GM12873 (cell line): ENCODE measurements at regions not wholly inside any gene's neighbourhood (a gene's known extent, or its start where the extent isn't known, plus 50 kb on each side); places are given as distances from the start of the nearest gene placed in this dataset.

Source experiments
- TF ChIP-seq, protein P1 (sequence below): IDR thresholded peaks from 2 replicates; pipeline ENCODE4 v1.5.1; 2012; ENCODE audit warnings: low read depth, mild to moderate bottlenecking, moderate library complexity, low read length, control low read depth; ENCODE audit not compliant: insufficient read depth; ENCODE audit errors: missing control alignments

DNA sequence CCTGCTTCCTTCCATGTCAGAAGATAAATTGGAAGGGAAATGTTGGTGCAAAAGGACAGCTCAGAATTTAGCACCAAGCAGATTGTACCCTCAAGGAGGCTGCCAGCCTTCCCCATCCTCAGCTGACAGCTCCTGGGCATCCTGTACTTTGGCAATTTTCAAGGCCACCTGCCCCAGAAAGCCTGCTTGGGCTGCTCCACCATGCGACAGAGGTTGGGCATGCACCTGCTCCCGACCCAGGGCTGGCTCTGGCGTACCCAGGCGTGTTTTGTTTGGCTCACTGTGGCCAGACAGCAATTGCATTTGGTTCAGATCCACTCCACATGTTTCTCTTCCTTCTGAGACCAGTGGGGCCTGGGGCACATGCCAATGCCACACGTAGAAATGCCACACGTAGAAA lies 547.8 kb downstream of the NPHP4 start:
- TF ChIP-seq, protein P1, sequence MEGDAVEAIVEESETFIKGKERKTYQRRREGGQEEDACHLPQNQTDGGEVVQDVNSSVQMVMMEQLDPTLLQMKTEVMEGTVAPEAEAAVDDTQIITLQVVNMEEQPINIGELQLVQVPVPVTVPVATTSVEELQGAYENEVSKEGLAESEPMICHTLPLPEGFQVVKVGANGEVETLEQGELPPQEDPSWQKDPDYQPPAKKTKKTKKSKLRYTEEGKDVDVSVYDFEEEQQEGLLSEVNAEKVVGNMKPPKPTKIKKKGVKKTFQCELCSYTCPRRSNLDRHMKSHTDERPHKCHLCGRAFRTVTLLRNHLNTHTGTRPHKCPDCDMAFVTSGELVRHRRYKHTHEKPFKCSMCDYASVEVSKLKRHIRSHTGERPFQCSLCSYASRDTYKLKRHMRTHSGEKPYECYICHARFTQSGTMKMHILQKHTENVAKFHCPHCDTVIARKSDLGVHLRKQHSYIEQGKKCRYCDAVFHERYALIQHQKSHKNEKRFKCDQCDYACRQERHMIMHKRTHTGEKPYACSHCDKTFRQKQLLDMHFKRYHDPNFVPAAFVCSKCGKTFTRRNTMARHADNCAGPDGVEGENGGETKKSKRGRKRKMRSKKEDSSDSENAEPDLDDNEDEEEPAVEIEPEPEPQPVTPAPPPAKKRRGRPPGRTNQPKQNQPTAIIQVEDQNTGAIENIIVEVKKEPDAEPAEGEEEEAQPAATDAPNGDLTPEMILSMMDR: no peak

DNA sequence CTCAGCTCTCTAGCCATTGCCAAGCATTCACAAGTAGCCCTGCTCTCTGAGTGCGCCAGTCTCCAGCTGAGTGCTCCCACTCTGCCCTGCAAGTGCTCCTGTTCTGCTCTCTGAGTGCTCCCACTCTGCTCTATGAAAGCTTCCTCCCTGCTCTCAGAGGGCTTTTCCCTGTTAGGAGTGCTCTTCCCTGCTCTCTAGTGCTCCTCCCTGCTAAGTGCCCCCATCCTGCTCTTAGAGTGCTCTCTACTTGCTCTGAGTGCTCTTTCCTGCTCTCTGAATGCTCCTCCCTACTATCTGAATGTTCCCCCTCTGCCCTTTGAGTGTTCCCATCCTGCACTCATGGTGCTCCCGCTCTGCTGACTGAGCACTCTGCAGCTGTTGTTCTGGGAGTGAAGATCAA lies 555.4 kb downstream of the NPHP4 start:
- TF ChIP-seq, protein P1: no peak

DNA sequence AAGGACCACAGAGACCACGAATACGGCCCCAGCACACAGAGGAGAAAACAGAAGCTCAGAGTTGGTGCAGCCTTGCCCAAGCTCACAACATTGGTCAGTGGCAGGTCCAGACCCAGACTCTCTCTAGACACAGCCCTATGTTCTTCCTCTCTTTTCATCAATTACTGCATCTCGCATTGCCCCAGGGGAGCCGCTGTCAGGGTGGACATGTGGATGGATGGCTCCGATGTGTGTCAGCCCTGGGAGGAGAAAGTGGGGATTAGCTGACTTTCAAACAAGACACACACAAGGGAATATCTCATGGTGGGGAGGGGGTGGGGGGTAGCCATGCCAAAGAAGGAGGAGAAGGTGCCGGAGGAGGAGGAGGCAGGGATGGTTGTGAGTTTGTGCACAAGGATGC lies 556.8 kb downstream of the NPHP4 start:
- TF ChIP-seq, protein P1: no peak

DNA sequence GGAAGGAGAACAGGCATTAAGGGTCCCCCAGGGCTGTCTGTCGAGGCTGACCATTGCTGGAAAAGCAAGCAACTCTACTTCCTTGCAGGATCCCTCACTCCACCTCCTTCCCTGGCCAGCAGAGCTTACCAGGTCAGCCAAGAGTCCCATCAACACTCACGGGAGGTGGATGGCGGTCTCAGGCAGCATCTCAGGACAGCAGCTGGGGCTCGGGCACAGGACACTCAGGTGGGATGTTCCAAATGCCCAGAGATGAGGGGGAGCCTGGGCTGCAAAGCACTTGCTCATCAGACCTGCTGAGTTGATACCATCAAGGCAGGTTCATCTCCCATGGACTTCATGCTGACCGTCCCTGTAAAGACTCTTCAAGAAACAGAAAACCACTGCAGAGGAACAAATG lies 559.8 kb downstream of the NPHP4 start:
- TF ChIP-seq, protein P1: no peak

DNA sequence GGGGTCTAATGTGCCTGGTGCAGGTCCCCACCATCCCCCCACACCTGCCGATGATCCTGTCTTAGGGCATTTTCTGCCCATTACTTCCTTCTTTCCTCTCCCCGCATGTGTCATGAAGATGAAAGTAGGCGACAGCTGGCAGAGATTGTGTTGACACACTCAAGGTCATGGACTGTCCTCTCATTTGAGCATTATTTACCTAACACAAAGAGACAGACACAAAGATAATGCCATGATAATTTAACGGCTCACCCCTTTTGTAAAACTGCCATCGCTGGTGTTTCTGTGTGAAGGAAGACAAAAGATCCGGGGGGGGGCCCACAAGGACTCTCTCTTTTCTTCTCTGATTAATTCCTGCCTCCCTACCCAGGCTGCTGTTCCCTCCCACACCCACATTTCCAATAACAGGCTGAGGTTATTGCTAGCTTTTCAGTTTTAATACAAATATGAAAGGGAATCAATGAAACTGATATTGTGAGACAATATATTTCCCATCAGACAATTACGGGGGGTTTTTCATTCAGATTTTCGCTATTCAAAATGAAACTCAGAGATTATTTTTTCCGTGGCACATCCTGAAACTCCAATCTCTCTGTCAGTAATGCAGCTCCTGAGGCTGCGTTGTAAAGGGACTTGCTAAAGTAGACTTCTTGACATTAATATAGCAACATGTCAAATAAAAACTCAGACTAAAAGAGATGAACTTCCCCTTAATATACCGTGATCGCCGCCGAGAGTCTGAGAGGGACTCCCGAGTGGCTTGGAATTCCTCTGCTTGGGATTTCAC lies 561.1 kb downstream of the NPHP4 start:
- TF ChIP-seq, protein P1: no peak

DNA sequence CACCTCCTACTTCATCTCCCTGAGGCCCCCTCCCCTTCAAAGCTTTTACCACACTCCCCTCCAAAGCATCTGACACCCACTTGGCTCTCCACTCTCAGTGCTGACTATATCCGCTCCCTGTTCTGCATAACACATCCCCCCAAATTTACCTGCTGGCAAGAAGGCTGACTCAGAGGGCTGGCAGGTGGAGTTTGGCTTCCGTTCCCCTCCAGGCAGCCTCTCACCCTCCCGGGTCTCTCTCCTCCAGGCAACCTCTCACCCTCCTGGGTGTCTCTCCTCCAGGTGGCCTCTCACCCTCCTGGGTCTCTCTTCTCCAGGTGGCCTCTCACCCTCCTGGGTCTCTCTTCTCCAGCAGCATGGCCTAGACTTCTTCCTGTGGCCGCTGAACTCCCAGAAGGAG lies 562.1 kb downstream of the NPHP4 start:
- TF ChIP-seq, protein P1: no peak

DNA sequence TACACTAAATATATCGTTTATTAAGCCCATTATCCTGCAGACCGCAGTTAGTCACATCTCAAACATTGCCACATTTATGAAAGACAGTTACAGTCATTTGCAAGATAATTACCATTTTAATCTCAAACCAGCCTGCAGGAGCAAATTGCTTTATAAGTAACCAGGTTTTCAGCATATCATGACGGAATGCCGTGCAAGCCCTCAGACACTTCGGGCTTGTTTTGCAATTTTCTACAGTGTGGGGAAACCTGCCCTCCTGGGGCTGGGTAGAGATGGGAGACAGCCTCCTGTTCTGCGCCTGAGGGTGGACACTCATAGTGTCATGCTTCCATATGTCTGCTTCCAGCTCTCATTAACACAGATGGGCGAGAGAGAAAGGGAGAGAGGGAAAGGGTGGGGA lies 563.9 kb downstream of the NPHP4 start:
- TF ChIP-seq, protein P1: no peak
